ENCODE measurements at regions not wholly inside any gene's neighbourhood (a gene's known extent, or its start where the extent isn't known, plus 50 kb on each side); places are given as distances from the start of the nearest gene placed in this dataset.

DNA sequence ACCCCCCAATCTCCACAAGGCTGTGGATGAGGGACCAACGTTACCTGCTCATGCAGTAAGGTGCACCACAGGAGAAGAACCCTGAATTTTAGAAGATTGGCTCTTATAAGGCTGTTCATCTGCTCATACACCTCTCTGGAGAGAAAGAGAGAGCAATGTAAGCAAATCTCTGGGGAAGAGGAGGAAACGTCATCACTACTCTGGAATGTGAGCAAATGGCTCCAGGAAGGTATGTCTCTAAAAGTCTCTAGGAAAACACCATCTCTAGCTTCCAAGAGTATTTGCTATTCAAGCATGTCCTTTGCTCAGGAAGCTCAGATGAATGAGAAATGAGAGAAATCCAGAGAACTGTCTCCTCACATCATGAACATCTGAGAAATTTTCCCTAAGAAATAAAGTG is 235.4 kb downstream of the TBL1XR1 start:
- TF ChIP-seq EZH2 (IDR thresholded peaks at IDR 0.05; ENCODE audit: insufficient read depth, poor library complexity, severe bottlenecking) (no peak), EZH2phosphoT487 (IDR thresholded peaks at IDR 0.05; ENCODE audit: insufficient read depth, low read depth) (no peak)
